ENCODE measurements at regions not wholly inside any gene's neighbourhood (a gene's known extent, or its start where the extent isn't known, plus 50 kb on each side); places are given as distances from the start of the nearest gene placed in this dataset.

- TF ChIP-seq, protein P1, sequence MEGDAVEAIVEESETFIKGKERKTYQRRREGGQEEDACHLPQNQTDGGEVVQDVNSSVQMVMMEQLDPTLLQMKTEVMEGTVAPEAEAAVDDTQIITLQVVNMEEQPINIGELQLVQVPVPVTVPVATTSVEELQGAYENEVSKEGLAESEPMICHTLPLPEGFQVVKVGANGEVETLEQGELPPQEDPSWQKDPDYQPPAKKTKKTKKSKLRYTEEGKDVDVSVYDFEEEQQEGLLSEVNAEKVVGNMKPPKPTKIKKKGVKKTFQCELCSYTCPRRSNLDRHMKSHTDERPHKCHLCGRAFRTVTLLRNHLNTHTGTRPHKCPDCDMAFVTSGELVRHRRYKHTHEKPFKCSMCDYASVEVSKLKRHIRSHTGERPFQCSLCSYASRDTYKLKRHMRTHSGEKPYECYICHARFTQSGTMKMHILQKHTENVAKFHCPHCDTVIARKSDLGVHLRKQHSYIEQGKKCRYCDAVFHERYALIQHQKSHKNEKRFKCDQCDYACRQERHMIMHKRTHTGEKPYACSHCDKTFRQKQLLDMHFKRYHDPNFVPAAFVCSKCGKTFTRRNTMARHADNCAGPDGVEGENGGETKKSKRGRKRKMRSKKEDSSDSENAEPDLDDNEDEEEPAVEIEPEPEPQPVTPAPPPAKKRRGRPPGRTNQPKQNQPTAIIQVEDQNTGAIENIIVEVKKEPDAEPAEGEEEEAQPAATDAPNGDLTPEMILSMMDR (optimal IDR thresholded peaks at IDR 0.05 in 1 of 3, IDR thresholded peaks at IDR 0.05 in 1 of 3, conservative IDR thresholded peaks at IDR 0.05 in 1 of 3; ENCODE audit: extremely low read depth in 1 of 3, insufficient read depth in 2 of 3, low read length in 3 of 3) = no peak
- TF ChIP-seq EZH2 (IDR thresholded peaks at IDR 0.05; ENCODE audit: low read length) = no peak
Measured at GRCh38 chr18:45270289-45270771, 344.9 kb upstream of the SLC14A2 start.
